ENCODE measurements at regions not wholly inside any gene's neighbourhood (a gene's known extent, or its start where the extent isn't known, plus 50 kb on each side); places are given as distances from the start of the nearest gene placed in this dataset.

- TF ChIP-seq SMC3 (IDR thresholded peaks at IDR 0.05; ENCODE audit: low read depth, low read length) (no peak), MAX (IDR thresholded peaks at IDR 0.05; ENCODE audit: low read depth) (no peak), POLR2AphosphoS5 (IDR thresholded peaks at IDR 0.05; ENCODE audit: low read depth, low read length) (no peak), SIN3A (IDR thresholded peaks at IDR 0.05; ENCODE audit: borderline replicate concordance, low read depth, low read length) (no peak), PBX3 (IDR thresholded peaks at IDR 0.05) (no peak), NRF1 (IDR thresholded peaks at IDR 0.05; ENCODE audit: low read depth, low read length) (no peak), EP300 (IDR thresholded peaks at IDR 0.05; ENCODE audit: borderline replicate concordance in 1 of 2, low read depth in 1 of 2, low read length in 1 of 2) (no peak), NFIC (IDR thresholded peaks at IDR 0.05; ENCODE audit: borderline replicate concordance) (no peak), GATA2 (CRISPR knock-in tag; IDR thresholded peaks at IDR 0.05) (no peak), ZBTB33 (IDR thresholded peaks at IDR 0.05; ENCODE audit: borderline replicate concordance, low read depth) (no peak), ELF1 (IDR thresholded peaks at IDR 0.05) (no peak), IRF3 (IDR thresholded peaks at IDR 0.05; ENCODE audit: low read depth, low read length) (no peak), RFX5 (IDR thresholded peaks at IDR 0.05; ENCODE audit: low read length) (no peak), YY1 (IDR thresholded peaks at IDR 0.05; ENCODE audit: low read depth) (no peak), RAD21 (IDR thresholded peaks at IDR 0.05; ENCODE audit: low read length) (no peak), RXRA (IDR thresholded peaks at IDR 0.05; ENCODE audit: borderline replicate concordance, low read depth) (no peak), GABPA (IDR thresholded peaks at IDR 0.05; ENCODE audit: low read depth) (no peak)
- 38% methylated on average over 1 of the region's 1 CpG for WGBS (ENCODE audit: low lambda C conversion rate)
- POLR2A ChIA-PET = no interaction called here
These were observed 436.2 kb downstream of the BUD13 start for GRCh38 chr11:116336540-116336939.

More at GRCh38 chr11:116336540-116336939, 436.2 kb downstream of the BUD13 start:
- H3K36me3 ChIP-seq (replicated peaks in 1 of 2; ENCODE audit: control insufficient read depth in 1 of 2, insufficient read depth in 2 of 2, low read length in 1 of 2) = no peaks in the 10 kb centered on the region
- no peak overlapping the region for H2AFZ ChIP-seq (ENCODE audit: low read depth)
- H3K27ac ChIP-seq (ENCODE audit: low read depth in 2 of 2, low read length in 1 of 2) = no peak overlapping the region
- H3K9ac ChIP-seq = no peak overlapping the region
- H3K79me2 ChIP-seq (ENCODE audit: insufficient read depth) = no peaks in the 10 kb centered on the region
- CTCF ChIA-PET = interaction anchor here (0.8 to 1.0 kb wide), 2 partner anchors 16 to 55 kb away, joined by 3 read pairs; no protein-coding TSS in a partner anchor
- no peaks in the 10 kb centered on the region for H4K20me1 ChIP-seq (ENCODE audit: insufficient read depth)
- no peaks in the 10 kb centered on the region for H3K27me3 ChIP-seq (ENCODE audit: insufficient read depth)
- H3F3A ChIP-seq (replicated peaks; ENCODE audit: insufficient read depth) = no peaks in the 10 kb centered on the region
- H3K9me2 ChIP-seq = no peaks in the 10 kb centered on the region
- H3K4me3 ChIP-seq (ENCODE audit: low read depth in 2 of 2, low read length in 1 of 2) = no peak overlapping the region
- H3K4me1 ChIP-seq (ENCODE audit: control insufficient read depth in 1 of 2, insufficient read depth in 2 of 2, low read depth in 1 of 2, low read length in 1 of 2) = no peaks in the 10 kb centered on the region; a peak in 1 of 4 replicates
- no peak overlapping the region for H3K4me2 ChIP-seq
- no peak for DNase-seq
- no peaks in the 10 kb centered on the region for H3K9me3 ChIP-seq

Measured in SK-N-SH (cell line).